Embryonic facial prominence (tissue), 1 donor: ENCODE measurements at regions not wholly inside any gene's neighbourhood (a gene's known extent, or its start where the extent isn't known, plus 50 kb on each side); places are given as distances from the start of the nearest gene placed in this dataset.
A peak's percentile ranks its signal among the peaks of the same experiment; 100 is the strongest.
"Not testable (repeated sequence)": the region's sequence is repeated elsewhere in the genome, so short reads cannot be mapped to it uniquely, and the experiment has no call there.

Source experiments
- DNase-seq: peaks from one replicate; pipeline ENCODE4 v3.0.0-alpha.2; 2016; ENCODE audit errors: extremely low spot score

DNA sequence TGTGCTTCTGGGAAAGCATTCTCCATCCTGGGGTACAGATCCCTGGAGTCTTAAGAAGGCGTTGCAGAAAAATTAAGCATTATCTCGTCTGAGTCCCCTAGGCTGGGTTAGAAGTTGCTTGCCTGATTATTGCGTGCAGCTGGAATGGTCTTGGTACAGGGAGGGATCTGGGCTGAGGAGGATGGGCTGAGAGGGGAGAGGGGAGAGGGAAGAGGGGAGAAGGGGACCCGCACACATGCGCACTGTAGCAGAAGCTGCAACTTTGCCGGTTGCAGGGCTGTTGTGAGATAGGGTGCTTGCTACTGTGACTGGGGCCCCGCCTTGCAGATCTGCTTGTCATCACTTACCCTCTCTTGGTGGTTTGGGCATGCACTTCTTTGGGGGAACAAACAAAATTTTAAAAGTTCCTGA, 316.8 kb downstream of the DLEU7 start:
- DNase-seq: no peak

DNA sequence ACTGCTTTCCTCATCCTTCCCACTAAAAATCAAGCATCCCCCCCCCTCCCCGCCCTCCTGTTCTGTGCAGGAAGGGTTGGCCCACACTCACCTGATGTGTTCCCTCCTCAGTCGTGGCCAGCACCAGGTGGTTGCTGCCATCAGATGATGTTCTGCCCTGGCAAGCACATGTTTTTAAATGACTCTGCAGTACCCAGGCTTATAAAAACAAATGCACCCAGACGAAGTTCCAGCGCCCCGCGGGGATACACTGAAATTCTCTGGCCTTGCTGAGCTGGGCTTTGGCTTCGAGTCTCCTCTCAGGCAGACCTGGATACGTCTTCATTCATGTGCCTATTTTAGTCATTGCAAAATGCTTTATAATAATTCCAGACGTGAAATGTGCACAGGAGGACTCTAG, 316.3 kb downstream of the DLEU7 start:
- no peak for DNase-seq

DNA sequence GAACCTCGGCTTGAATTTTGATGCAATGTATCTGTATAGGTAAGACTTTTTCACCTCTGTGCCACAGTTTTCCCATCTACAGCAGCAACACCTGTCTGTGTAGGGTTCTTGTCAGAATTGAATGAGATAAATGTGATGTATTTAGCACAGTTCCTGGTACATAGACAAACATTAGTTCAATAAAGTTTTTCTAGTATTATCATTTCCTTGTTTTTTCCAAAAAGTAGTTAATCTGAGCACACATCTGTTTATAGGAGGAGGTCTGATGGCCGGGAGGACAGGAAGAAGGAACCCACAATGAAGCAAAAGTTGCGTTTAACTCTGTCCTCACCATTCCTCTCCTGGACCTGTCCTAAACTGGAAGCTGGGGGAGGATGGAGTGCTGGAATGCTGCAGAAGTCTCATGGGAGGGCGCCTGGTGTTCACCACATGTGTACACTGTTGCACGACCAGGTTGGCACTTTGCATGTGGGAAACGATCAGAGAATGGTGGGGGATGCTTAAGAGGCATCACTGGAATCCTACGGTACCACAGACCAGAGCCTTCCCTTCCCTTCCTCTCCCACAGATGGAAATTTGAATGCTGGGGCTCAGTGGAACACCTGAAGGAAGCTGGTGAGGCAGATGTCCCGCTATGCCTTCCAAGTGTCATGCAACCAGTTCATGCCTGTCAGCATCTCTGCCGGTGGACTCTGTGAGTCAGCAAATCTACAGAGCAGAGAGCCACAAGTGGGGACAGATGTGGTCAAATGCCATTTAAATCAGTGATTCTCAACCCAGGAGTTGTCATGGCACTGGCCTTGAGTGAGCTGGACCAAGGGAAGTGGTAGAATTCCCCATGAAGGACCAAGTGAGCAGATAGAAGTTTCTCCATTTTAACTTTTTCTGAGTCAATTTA, 315.6 kb downstream of the DLEU7 start:
- no peak for DNase-seq

DNA sequence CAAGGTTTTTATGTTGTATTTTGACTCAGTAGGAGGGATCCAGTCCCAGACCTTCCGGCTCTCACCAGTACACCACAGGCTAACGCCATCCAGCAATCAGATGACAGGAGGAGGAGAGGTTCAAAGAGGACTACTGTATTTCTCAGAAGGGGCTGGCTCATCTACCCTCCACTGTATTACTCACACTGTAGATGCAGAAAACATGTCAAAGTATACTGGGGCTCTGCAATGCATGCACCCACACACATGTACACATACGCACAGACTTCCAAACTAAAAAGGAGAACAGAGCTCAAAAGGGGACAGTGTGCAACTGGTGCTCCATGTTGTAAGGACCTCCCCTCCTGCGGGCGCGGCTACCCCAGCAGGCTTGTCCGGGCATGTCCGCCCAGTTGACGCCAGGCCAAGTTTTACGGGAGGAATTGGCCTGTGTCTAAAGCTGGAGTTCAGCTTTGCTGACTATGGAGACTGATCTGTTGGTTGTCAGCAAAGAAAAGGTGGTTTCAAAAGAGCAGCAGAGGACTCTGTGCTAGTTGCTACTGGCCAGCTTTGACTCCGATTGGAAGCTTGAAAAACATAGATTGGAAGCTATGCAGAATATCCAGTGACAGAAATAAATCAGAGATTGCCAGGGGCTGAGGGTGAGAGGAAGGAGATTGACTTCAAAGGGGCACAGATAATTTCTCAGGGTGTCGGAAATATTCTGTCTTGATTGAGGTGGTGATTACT, 314.2 kb downstream of the DLEU7 start:
- no peak for DNase-seq

DNA sequence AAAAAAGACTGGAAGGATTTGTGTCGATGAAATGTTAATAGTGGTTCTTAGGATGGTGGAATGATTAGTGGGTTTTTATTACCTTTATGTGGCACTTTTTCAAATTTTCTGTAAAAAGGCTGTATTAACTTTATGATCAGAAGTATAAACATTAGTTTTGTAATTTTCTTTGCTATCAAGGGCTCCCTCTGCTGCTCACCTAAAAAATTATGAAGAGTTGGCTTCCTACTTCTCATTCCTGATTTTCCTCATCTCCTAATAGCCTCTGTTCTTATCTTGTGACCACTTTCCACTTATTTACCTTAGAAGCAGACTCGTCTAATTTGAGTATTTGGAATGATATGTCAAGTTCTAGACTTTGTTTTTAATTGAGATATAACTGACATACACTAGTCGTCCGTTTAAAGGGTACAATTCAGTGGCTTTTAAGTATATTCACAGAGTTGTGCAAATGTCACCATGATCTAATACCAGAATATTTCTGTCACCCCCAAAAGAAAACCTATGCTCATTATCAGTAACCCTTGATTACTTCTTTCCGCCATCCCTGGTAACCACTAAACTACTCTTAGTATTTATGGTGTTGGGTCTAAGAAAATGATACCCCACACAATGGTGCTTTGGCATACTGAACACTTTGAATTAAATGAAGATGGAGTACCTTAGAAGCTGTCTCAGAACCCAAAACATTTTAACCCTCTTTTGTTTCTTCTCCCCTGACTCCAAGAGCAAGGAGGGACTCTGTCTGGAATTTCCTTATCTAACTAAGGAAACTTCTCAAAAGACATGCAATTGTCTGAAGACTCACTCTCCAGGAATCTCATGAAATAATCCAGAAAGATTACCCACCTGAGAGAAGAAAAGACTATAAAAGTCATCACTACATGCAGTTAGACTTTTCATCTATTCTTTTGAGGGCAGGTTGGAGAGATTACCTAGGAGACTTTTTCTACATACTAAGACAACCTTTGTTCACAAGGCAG, 311.3 kb downstream of the DLEU7 start:
- DNase-seq: no peak

DNA sequence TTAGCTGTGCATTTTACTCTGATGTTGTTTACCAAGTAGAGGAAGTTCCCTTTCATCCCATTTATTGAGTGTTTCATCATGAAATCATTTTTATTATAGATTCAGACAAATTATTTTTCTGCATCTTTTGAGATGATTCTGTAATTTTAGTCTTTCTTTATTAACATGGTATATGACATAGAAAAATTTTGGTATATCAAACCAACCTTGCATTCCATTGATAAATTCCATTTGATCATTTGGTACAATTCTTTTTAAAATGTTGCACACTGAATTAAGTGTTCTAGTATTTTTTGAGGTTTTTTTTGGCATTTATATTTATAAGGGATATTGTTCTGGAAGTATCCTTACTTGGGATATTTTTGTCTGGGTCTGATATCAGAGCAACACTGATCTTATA, 308.4 kb downstream of the DLEU7 start:
- no peak for DNase-seq

DNA sequence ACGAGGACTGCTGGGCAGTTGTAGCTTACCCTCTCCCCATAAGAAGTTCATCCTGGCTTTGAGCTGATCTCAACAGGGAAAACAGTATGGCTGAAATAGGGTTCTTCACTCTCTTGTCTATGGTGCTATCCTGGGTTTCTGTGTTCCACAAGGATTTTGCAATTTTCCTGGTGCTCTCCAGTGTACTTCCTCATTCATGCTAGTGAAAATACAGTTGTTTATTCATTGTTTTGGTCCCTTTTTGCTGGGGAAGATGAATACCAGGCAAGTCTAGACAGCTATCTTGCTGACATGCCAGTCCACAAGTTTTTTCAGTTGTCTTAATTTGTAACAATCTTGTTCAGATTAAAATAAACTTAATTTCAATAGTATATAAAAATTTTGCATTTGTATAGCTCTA, 306.5 kb downstream of the DLEU7 start:
- DNase-seq: no peak

DNA sequence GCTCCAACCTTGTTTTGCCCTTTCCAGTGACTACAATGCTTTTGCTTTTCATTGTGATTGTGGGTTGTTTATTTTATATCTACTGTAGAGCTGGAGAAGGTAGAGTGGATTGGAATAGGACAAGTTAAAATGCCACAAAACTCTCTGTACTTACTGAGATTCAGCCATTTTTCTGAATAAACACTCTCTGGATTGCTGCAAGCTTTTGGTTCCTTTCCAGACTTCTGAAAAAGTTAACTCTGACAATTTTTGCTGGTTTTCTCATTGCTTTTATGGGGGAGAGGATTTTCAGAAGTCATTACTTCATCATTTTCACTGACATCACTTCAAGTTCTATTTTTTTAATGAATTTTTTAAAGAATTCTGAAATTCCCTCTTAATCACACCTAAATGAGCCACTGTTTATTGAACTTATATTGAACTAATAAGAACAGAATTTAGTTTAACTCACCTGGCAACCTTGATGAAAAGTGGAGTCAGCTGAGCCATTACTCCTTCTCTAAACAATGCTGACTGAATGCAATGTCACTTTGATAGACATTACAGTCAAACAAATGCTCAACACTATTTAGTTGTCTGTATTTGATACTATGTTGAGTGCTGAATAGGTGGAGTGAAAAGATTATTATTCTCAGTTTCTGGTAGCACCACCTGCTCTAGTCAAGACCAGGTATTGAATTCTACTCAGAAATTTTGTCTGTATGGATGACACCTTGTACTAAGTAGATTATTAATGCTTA, 303.5 kb downstream of the DLEU7 start:
- no peak for DNase-seq

DNA sequence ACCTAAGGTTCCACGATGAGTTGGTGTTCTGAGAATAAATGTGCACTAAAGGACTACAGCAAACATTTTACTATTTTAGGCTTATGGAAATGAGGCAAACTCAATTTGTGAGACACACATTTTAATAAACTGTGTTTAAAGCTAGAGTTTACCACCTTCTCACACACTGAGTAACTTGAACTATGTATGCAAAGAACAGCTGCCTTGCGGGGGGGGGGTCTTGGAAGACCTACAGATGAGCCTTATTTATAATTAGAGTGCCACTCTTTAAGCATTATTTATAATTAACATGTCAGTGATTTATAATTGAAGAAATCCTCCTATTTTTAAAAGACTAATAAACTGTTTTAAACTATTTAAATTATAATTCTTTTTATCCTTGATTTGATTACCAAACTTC, 300.4 kb downstream of the DLEU7 start:
- no peak for DNase-seq

DNA sequence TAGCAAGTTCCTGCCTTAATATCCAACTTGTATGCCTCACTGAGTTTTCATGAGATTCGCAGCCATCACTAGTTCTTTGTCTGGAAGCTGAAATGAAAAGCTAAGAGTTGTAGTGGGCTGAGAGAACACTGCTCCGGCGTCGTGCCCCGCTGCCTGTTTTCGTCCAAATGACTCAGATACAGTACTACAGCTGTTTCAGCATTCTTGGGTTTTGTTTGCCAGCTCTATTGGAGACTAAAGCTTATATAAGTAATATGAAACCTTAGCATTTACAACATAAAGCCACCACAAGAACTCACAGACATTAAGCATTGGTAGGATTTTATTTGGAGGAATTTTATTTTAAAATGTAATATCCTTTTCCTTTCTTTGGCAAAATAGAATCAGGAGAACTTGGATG, 299.7 kb downstream of the DLEU7 start:
- peak; percentile 73 for DNase-seq

DNA sequence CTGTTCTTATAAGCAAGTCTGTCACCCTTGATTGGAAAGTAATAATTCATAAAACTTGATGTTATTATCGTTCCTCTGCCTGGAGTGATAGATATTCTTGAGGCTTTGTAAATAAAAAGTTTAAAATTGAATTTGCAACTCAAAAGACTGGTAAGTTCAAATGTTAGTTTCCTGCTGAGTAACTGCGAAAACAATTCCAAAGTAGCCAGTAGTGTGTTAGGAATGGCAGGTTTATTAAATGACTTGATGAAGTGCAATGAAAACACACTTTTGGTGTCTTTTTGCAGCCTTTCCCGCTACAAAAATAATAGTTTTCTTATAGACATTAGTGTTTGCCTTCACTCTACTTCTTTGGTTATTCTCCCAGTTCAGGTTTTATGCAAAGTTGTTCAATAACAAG, 299.3 kb downstream of the DLEU7 start:
- no peak for DNase-seq

DNA sequence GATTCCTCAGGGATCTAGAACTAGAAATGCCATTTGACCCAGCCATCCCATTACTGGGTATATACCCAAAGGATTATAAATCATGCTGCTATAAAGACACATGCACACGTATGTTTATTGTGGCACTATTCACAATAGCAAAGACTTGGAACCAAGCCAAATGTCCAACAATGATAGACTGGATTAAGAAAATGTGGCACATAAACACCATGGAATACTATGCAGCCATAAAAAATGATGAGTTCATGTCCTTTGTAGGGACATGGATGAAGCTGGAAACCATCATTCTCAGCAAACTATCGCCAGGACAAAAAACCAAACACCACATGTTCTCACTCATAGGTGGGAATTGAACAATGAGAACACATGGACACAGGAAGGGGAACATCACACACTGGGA, 296.3 kb downstream of the DLEU7 start:
- DNase-seq: not testable (repeated sequence)

DNA sequence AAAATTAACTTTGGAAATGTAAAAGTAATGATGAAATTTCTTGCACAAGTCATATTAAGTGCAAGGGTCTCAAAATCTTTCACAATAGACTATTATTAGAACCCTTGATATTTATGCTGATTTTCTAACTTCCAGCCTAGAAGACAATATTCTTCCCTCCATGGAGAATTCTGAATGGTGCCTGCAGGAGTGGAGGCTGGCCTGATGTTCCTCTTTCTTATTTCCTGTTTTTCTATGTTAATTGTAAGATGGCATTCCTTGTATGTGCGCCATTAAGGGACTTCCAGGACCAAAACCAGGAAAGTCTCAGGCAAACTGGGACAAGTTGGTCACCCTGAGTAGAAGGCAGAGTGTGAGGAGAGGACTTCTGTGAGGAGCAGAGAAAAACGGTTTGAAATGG, 294.9 kb downstream of the DLEU7 start:
- DNase-seq: no peak

DNA sequence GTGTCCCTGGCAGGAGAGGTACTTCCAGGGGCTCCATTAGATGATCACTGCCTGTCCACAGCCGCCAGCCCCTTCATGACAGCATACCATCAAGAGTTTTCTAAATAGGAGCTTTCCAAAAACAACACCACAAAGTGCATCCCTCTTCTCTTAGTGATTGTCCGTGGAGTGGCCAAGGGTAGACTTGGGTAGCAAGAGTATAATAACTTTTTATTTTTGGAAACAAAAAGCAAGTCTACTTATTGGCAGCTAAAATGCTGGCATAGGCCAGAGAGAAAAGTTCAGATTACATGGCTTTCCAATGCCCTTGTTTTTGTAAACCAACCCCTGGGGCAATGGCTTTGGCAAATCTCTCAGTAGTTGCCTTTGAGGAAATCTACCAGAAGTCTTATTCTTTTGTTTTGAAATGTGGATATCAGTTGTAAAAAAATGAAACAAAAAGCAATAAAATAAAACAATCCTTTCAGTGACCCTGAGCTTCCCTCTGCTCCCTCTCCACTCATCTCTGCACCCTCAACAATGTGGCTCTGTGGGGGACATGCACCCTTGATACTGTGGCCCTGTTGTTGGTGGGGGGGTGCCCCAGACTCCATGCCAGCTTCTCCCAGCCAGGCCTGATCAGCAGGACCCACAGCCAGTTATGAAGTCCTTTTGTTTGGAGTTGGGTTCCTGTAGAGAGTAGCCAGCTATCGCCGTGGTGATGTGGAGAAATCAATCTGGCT, 294.1 kb downstream of the DLEU7 start:
- no peak for DNase-seq

DNA sequence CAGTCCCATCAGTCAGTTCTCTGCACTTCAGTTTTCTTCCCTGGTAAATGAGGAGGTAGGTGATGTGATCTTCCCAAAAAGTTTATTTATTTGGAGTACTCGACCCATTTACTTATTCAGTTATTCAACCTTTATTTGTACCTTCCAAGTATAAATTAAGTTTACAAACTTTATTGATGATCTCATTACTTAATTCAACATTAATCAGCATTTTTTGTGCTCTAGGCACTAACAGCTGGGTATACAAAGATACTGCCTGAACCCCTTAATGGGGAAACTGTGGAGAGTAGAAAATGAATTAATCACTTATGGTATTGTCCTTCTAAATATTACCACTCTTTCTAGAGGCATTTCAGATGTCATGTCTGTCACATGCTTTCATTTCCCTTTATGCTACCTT, 293.3 kb downstream of the DLEU7 start:
- no peak for DNase-seq

DNA sequence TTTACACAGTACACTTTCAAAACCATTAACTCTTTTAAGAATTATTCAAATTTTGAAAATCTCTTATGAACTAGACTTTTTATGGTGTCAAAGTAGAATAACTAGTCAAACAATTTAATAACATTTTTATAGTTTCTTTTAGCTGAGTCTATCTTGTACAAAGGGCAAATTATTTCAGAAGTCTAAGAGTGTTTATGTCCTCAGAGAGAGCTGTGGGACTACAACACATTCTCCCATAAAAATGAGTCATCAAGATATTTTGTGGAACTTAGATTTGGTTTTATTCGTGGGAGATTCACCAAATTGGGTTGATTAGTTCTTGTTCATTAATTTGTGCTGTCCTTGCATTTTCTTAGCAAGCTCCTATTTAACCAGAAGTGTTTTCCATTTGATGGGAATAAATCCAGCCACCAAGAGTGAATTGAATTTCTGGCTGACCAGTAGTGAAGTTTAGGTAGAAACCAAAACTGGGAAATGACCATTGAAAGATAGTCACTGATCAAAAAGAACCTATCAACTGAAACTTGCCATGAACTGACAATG, 291.0 kb downstream of the DLEU7 start:
- DNase-seq: no peak

DNA sequence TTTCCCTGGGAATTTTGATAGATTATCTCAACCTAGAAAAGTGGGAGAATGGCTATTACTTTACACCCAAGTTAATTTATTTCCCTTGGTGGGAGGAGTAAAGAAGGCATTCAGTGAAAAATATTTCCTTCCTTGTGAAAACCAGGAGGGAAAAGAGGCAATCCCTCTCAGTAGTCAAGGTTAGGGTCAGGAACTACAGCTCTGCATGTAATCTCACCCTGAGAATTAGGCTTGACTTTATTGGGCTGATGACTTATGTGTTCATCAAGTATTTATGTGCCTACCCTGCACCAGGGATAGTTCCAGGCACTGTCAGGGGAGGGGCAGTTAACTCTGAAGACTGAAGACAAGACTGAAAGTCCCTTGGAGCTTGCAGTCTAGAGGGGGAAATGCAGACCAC, 281.8 kb downstream of the DLEU7 start:
- no peak for DNase-seq

DNA sequence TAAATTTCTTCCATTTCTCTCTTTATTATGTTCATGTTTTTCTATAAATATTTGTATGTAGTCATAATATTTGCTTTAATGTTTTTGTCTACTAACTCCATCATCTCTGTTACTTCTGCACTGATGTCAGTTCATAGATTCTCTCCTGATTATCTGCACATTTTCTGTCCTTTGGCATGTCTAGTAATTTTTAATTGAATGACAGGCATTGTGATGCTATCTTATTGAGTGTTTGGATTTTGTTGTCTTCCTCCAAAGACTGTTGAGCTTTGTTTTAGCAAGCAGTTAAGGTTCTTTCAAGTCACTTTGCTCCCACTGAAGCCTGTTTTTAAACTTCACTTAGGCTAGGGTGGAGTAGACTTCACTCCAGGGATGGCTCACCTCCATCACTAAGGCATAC, 276.8 kb downstream of the DLEU7 start:
- DNase-seq: no peak

DNA sequence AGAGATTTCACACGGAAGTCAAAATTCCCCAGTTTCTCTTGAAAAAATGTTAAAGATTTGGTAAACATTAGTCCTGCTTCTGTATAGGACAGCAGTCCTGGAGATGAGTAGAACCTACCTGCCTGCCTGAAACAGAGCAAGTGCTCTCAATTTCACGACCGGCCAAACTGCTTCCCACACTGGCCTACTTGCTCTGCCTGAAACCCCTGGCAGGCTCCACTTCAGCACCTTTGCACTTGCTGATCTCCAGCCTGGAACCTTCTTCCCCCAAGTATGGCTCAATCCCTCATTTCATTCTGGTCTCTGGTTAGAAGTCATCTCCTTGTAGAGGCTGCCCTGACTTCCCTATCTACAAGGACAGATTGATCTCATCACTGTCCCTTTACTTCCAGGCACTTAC, 271.4 kb downstream of the DLEU7 start:
- DNase-seq: no peak

DNA sequence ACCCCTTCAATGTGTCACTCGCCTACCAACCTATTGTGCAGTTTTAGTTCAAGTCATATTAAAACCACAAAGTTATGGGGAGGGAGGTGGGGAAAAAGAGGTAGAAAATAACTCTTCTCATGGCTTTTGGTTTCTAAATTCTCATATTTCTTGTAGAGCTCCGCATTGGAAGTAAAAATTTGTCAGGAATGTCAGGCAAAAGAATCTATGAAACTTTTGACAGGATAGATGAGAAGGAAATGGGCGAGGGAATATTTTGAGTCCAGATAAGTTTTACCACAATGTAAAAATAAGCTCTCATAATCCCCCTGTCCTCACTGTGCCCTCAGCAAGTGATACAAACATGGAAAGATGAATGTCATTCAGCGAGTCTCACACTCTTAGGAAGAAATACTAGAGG, 270.4 kb downstream of the DLEU7 start:
- no peak for DNase-seq
